GM18508 (cell line): ENCODE measurements at regions not wholly inside any gene's neighbourhood (a gene's known extent, or its start where the extent isn't known, plus 50 kb on each side); places are given as distances from the start of the nearest gene placed in this dataset.

ENCODE experiments used
- ATAC-seq: cut with Tn5 transposase; IDR thresholded peaks from one replicate; pipeline ENCODE4 v1.9.1; 2021; ENCODE audit warnings: moderate number of reproducible peaks; ENCODE audit not compliant: insufficient read depth, unreplicated experiment

DNA sequence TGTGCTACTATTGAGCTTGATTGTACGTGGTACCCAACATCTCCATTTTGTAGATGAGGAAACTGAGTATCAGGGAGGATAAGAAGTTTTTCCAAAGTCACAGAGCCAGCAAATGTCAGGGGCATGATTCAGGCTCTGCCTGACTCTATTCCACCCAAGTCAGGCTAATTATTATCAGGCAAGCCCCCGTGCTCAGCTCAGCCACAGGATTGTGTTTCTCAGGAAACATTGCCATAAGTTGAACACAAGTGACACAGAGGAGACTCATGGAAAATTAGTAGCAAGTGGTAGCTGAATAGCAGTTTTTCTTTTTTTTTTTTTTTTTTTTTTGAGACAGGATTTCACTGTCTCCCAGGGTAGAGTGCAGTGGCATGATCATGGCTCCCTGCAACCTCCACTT, 260.5 kb downstream of the C1D start:
- ATAC-seq = no peak

DNA sequence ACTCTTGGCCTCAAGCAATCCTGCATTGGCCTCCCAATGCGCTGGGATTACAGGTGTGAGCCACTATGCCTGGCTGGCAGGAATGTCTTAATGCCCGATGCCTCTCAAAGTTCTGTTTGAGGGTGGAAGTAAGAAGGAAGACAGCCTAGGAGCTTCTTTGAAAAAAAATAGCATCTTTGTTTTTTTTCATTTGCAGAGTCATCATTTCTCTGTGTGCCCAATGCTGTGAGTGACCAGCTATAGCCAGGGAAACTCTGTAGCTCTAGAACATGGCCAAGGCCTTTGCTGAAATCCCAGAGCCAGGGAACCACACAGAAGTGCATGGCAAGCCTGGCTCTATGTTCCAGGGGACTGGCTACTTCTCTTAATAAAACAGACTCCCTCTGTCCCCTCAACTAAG, 260.0 kb downstream of the C1D start:
- ATAC-seq = no peak

DNA sequence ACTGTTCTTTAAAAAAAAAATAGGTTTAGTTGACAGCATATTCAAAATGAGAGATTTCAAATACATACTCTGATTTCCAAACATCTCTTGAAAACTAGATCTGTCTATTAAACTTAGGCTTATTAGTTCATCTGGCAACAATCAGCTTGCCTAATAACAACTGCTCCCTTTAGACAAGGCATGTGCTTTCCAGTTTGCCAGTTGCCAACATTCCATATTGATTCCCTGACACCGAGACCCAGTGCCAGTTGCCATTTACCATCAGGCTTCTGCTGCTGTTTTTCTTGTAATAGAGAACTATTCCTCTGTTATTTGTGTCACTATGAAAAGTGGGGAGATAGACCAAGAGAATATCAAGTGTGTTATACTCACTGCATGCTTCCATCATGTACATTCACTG, 256.0 kb downstream of the C1D start:
- no peak for ATAC-seq

GRCh38 chr2:67808112-67808511, 254.7 kb downstream of the C1D start:
- no peak for ATAC-seq

GRCh38 chr2:67812682-67813081, 250.1 kb downstream of the C1D start:
- ATAC-seq = no peak

GRCh38 chr2:67823726-67824125, 239.1 kb downstream of the C1D start:
- ATAC-seq = no peak

DNA sequence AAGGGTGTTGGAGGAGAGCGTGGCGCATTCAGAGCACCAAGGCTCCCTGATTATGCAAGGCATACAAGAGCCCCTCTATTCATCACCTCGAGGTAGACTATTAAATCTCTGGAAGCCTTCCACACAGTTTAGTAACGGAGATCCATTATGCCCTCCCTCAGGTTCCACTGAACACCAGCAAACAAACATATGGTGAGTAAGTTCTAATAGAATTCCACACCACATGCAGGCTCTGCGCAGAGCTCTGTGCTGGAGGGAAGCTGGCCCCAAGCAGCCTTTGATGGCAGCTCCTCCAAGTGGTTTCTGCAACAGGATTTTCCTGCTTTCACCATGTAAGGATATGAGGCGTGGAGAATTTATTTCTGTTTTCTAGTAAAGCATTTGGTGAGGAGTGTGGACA, 238.6 kb downstream of the C1D start:
- ATAC-seq = no peak

- ATAC-seq = no peak
Measured at GRCh38 chr2:67825476-67825875, 237.3 kb downstream of the C1D start.

GRCh38 chr2:67828066-67828465, 234.7 kb downstream of the C1D start:
- no peak for ATAC-seq

DNA sequence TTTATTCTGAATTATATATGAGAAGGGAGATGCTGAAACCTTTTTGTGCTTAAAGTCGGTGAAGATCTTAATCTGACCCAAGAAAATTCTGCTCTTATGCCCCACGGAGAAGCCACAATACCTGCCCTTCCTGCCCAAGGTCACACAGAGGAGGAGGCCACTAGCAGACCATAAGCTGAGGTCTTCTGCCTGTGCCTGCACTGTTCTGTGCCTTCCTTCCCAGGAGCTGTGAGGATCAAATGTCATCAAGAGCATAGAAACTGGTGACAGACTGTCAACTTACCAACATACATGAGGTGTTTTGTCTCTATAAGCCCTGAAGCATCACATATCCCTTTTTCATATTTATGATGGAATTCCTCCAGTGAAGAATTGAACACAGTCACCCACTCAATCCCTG, 233.3 kb downstream of the C1D start:
- ATAC-seq = no peak

GRCh38 chr2:67833632-67834031, 229.2 kb downstream of the C1D start:
- no peak for ATAC-seq

DNA sequence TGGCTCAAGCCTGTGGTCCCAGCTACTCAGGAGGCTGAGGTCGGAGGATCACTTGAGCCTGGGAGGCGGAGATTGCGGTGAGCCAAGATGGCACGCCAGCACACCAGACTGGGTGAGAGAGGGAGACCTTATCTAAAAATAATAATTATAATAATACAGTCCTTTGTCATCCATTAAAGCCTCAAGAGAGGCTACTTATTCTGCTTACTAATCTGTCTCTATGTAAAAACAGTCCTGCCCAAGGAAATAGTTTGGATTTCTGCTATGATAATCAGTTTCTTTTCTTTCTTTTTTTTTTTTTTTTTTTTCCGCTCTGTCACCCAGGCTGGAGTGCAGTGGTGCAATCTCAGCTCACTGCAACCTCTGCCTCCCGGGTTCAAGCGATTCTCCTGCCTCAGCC, 228.3 kb downstream of the C1D start:
- no peak for ATAC-seq

DNA sequence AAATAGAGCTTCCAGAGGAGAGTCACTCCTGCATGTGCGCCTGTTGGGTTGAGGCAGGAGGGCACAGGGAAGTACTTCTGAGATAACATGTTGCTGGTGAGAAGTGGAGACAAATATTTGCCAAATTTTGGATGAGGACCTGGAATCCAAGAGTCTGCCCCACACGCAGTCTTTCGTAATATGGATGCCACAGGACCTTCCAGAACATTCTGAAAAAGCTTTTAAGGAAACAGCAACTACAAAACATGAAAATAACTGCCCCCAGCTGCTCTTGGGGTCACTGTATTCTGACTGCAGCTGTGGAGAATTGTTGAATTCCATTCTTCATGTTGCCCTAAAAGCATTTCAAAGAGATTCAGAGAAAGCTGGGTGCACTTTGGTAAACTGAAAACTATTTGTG, 227.5 kb downstream of the C1D start:
- no peak for ATAC-seq

- ATAC-seq = no peak
Measured at GRCh38 chr2:67836866-67837265, 225.9 kb downstream of the C1D start.

DNA sequence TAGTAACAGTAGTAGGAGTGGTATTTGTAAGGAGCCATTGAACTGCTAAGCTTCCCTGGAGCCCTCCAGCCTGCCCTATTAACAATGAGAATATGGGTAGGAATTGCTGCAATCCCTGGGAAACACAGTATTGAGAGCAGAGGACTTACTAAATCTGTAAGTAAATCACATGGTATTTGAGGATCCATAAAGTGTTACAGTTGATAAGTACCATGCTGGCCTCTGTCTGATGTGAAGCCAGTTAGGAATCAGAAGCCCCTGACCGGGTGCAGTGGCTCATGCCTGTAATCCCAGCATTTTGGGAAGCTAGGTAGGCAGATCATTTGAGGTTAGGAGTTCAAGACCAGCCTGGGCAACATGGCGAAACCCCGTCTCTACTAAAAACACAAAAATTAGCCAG, 224.6 kb downstream of the C1D start:
- no peak for ATAC-seq

GRCh38 chr2:67839242-67839641, 223.6 kb downstream of the C1D start:
- ATAC-seq = no peak

GRCh38 chr2:67839668-67840067, 223.1 kb downstream of the C1D start:
- ATAC-seq = no peak

DNA sequence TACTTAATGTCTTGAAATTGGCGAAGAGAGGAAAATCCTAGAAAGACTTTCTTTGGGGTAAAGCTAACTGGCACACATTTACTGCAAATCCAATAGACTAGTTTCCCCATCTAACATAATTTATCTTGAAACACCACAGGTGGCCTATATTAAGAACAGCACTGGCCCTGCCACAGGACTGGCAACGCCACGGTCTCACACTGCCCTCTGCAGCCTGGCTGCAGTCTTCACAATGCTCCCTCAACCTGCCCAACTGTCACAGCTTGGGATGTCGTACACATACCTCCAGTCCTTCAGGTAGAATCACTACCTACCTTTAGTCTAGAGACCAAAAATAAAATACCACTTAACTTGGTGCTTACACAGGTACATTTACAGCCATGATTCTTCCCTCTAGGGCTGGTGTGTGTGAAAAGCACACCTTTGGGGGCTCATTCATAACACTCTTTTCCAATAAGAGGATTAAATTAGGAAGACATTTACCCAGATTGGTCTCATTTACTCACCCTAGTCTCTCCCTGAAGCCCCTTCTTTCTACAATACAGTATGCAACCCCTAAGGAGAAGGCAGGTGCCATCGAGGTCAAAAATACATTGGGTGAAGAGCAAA, 222.2 kb downstream of the C1D start:
- ATAC-seq = no peak

GRCh38 chr2:67841711-67842110, 221.1 kb downstream of the C1D start:
- no peak for ATAC-seq

GRCh38 chr2:67842375-67842959, 220.3 kb downstream of the C1D start:
- ATAC-seq = no peak

DNA sequence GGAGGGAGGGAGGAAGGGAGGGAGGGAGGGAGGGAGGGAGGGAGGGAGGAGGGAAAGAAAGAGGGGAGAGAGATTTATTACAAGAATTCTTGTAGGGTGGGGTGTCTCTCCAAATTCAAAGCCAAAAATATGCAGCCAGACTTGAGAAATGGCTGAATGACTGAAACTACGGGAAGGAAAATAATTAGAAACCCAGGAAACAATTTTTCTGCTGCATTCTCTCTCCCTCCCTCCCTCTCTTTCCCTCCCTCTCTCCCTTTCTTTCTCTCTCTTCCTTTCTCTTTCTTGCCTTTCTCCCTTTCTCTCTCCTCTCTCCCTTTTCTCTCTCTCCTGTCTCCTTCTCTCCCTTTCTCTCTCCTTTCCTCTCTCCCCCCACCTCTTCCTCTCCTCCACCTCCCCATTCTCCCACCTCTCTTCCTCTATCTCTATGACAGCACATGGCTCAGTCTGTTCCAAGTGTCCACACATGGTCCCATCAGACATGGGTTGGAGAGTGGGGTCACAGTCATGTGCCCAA, 218.7 kb downstream of the C1D start:
- ATAC-seq = no peak

GRCh38 chr2:67845621-67846369, 217.0 kb downstream of the C1D start:
- no peak for ATAC-seq
